GM19455 (cell line): ENCODE measurements at regions not wholly inside any gene's neighbourhood (a gene's known extent, or its start where the extent isn't known, plus 50 kb on each side); places are given as distances from the start of the nearest gene placed in this dataset.

Experiments
- ATAC-seq: cut with Tn5 transposase; IDR thresholded peaks from one replicate; pipeline ENCODE4 v1.9.1; 2021; ENCODE audit not compliant: unreplicated experiment

DNA sequence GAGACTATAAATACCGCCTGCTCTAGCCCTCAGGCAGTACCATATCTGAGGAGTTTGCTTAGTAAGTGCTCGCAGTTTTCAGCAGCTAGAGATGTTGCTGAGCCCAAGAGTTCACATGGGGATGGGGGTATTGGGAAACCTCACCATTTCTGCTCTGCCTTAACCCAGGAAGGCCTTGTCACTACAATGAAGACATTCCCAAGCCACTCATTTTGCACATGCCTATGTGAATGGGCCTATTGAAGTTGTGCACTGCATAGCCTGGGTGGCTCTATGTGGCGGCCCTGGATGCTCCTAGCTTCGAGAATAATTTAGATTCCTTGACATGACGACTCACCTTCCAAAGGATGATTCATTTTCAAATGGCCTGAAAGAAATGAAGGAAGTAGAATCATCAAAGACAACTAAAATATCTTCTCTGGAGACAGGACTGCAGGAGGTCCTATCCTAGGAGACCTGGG, 163.4 kb downstream of the ADAMTS15 start:
- ATAC-seq = no peak

DNA sequence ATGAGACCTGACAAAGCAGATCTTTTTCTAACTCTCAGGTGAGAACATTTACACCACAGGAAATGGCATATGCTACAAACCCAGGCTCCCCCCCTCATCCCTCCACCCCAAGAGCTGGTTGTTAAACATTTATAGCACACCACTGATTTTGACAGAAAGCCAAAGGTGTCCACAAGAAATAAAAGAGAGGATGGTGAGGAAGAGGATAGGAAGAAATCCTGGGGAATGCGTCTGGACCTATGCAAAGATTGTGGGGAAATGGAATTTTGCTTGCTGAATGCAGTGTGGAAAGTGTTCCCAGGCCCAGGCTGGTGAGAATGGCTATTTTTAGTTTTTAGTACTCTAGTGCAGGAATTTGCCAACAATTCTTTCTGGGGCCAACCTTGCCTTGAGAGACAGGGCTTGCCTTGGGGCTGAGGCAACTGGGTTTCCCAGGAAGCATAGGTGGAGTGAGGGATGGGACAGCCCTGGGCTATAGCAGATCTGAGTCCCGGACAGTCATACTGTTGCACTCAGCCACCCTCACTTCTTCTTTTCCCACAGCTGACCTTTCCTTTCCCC, 163.9 kb downstream of the ADAMTS15 start:
- no peak for ATAC-seq

DNA sequence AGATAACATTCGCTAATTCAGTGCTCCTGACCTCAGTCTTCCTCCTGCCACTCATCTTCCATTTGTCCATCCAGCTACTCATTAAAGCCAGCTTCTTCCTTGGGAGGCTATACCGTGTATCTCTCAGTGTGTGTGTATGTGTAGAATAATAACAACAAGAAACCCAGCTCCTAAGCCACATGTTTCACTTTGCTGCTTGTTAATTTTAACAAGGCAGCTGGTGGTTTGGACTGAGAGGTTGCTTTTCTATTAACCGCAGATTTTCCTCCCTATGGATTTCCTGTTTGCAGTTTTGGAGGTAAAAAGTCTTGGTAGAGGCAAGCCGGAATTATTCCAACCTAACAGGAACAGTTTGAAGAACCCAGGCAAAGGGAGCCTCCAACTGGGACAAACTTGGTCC, 165.0 kb downstream of the ADAMTS15 start:
- no peak for ATAC-seq

DNA sequence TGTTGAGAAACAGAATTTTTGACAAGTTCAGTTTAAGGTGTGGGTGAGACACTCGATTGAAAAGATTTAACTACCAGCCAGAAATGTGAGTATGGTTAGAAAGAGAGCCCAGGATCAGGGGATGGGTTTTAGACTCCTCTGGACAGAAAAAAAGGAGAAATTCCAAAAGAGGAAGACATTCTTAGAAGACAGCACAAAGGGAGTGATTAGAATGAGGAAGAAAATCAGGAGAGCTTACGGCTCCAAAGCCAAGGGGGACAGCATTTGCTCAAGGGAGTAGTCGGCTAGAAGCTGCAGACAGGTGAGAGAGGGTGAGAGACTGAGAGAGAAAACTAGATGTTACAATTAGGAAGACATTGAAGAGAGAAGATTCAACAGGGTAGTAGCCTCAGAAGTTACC, 166.1 kb downstream of the ADAMTS15 start:
- no peak for ATAC-seq

DNA sequence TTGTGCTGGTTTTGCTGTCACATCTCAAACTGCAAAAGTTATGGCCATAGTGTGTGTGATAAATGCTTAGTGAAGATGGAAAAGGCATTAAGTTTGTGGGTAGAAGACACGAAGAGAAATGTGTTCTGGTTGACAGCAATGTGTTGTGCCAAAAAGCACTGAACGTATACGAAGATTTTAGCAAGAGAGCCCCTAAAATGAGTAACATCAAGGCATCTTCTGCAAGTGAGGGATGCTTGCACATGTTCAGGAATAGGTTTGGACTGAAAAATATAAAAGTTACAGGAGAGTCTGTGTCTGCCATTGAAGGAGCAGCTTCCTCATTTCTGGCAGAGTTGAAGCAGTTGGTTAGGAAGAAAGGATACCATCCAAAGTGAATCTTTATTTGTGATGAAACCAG, 167.1 kb downstream of the ADAMTS15 start:
- no peak for ATAC-seq

DNA sequence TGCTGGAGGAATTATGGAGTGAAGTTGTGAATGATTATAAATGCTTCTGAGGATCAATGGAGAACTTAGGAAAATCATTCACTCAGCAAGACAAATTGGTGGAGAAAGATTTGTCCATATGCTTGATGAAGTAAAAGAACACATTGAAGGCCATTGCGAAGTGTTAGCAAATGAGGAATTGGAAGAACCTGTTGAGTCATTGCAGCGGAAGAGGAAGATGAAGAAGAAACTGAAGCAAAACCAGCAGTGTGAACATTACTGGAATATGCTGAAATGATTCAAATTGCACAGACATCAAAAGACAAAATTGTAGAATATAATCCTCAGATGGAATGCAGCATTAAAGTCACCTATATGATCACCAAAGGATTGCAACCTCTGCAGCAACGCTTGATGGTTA, 168.1 kb downstream of the ADAMTS15 start:
- ATAC-seq = no peak

DNA sequence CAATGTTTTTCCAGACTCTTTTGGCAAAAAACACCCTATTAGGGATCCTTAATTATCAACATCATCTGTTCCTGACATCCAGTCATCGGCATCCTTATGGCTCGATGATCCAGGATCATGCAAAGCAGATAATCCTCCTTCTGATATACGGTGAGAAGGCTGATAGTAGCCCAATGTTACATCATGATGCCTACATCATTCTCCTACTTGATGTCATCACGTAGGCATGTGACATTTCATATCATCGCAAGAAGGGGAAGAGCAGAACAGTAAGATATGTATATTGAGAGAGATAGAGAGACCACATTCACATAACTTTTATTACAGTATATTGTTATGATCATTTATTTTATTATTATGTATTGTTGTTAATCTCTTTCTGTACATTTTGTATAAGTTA, 168.6 kb downstream of the ADAMTS15 start:
- no peak for ATAC-seq

DNA sequence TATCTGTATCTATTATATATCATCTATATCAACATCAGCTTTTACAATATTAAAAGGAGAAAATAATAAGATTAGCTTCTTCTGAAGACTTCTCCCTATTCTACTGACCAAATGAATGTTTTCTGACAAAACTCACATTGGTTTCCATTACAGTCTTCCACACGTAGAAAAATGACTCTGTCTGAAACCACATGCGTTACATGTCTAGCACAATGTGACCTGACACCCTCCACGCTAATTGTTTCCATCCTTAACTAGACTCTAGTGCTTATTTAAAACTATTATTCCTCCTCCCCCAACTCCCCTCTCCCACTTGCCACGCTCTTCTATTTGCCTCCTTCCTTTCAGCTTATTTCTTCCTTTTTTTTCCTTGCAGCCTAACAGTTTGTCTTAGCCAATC, 172.1 kb downstream of the ADAMTS15 start:
- ATAC-seq = no peak

DNA sequence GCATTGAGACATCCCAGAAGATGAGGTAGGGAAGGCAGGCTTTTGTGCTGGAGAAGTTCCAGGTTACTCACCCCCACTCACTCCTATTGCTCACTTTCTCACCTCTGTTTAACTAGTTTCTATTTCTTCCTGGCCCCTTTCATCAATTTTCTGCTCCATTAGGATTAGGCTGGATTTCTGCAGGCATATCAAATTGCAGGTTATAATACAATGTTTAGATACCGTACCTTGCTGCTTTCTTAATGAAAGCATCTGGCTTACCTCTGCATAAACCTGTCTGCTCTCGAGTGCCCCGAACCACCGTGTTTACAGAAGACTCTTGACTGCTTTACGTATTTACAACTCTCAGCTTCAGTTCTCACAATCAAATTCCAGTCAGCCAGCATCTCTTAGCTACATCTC, 173.7 kb downstream of the ADAMTS15 start:
- ATAC-seq = no peak

DNA sequence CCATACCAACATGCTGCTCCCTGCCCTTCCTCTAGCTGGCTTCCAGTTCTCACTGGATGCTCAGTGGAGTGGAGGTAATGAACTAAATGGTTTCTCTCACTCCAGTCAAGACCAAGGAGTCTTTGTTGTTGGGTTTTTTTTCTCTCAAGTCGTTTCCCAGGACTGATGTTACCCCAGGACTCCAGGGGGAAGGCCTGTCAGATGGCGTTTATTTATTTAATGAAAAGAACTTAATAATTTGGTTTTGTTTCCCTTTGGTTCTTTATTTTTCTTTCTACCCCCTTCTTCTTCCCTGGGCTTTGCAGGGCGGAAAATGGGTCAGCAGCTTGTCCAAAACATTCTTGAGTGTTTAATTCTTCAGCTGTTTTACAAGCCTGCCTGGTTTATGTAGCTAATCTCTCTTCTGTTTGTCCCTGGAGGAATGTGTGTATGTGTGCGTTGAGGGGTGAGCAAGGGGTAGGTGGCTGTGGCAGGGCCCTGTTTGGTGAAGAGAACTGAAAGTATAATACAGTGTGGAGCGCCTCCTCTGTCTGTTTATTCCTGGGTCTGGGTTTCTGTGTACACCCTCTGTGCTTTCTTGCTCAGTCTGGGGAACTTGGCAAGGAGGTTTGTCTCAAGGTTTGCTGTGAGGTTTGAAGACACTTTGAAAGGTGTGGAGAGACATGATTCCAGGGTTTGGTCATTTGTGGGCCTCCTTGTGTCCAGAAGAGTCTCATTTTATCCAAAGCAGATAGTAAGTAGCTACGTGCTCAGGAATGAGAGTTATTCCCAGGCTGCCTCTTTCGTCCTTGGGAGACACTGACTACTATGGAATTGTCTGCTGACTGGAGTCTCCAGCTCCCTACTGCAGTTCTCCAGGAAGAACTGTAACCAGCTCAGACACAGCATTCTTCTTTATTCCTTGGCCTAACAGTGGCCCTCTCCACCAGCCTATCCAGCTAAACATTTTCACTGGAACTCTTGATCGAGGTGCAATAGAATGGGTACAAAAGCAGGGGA, 175.5 kb downstream of the ADAMTS15 start:
- no peak for ATAC-seq

DNA sequence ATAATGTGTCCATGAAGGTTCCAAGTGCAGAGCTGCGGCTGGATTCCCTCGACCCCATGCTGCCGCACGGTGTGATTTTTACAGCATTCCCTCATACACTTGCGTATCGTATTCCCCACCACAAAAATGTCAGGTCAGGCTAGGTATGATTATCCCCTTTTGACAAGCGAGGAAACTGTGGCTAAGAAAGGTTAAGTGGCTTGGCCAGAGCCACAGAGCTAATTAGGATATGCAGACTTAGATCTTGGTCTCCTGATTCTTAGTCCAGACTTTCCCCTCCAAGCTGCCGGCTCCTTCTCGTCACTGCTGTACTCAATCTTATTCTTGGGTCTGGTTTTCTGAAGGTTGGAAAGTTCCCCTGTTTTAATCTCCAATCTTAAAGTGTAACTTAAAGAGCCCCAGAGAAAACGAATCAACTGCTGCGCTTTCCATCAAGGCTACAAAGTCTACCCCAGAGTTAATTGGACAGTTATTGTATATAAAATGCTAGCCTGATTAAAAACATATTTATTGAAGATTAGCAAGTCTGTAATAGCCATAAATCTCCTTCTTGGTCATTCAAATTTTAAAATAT, 176.6 kb downstream of the ADAMTS15 start:
- no peak for ATAC-seq

DNA sequence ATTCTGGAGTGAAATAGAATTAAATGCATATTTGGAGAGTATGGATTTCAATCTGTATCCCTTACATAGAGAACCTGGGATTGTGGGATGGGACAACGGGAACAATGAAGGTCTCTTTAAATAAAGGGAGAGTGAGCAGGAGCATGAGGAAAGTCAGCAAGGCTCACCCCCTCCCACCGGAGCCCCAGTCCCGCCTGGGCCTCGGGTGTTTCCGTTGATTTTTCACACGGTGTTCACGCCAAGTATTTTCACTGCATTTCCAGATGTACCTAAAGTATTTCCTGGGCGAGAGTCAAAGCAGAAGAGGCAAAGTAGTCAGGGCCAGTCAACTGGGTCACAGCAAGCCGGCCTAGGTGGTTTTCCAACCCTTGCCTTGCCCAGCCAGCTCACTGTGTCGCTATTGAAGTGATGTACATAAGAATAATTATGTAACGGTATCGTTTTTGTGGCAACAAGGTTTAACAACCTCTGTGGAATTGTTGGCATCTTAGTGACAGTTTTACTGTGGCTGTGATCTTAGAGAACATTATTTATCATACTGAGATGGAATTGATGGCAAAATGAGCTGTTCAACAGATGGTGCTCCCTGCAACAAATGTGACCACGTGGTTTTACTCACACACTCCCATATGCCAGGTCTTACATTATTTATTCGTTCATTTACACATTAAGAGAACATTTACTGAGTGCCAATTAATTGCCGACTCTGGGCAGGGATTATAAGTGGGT, 177.3 kb downstream of the ADAMTS15 start:
- no peak for ATAC-seq

DNA sequence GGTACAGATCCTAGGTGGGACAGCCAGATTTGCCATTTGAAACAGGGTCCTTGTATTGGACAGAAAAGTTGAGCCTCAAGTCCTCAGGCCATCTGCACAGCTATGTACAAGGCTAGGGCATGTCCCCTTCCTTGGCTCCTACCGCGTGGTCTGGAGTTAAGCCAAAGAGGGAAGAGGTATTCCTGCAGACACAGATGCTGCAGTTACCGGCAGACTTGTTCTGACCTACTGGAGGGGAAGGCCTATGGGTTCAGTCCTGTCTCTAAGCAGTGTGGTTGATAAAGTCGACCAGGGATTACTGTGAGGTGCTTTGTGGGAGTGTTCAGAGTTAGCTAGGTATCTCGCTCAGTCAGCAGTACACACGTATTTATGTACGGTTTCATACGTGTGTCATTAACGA, 180.6 kb downstream of the ADAMTS15 start:
- no peak for ATAC-seq

DNA sequence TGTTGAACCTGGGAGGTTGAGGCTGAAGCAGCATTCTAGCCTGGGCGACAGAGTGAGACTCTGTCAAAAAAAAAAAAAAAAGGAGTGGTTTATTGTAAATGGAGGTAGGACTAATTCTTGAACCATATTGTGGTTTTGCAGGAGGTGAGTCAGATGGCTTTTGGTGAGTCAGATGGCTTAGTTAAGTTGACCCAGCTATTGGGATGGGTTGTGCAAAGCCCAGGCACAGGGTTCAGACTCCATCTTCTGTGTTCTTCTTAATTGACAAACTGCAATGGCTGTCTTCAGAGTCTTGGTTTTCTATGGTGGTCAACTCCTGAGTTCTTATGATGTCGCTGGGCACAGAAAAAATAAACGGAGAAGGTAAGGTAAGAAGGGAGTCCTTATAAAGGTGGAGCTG, 182.7 kb downstream of the ADAMTS15 start:
- ATAC-seq = no peak

DNA sequence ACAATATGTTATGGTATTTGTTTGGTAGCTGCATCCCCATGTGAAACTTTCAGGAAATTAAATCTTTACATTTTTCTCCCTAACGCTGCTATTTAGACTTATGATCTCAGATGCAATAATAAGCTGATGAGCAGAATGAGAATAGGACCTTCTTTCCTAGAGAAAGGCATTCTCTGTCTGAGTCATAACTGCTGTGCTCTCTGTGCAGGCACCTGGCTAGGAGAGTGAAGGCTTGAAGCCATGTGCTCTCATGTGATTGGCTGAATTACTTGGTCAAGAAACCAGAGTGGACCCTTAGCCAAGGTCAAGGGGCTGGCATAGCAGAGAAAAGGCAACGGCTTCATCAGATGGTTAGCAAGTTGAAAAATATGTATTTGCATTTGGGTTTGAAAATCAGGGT, 185.0 kb downstream of the ADAMTS15 start:
- ATAC-seq = no peak

DNA sequence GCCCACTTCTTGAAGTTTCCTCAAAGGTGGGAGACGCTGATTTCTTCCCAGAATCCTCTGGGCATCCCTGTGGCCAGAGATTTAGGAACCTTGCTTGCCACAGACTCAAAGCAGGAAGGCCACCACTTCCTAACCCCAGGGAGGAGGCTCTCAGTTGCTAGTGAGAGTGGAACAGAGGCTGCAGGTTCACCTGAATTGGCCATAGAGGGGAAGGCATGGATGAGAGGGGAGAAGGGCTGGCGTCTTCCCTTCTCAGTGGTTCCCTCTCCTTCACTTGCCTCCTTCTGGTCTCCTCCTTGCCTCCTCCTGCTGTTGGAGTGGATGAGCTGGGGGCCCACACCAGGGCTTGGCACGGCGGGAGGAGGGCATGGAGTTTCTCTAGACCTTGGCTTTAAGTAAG, 185.7 kb downstream of the ADAMTS15 start:
- ATAC-seq = no peak

DNA sequence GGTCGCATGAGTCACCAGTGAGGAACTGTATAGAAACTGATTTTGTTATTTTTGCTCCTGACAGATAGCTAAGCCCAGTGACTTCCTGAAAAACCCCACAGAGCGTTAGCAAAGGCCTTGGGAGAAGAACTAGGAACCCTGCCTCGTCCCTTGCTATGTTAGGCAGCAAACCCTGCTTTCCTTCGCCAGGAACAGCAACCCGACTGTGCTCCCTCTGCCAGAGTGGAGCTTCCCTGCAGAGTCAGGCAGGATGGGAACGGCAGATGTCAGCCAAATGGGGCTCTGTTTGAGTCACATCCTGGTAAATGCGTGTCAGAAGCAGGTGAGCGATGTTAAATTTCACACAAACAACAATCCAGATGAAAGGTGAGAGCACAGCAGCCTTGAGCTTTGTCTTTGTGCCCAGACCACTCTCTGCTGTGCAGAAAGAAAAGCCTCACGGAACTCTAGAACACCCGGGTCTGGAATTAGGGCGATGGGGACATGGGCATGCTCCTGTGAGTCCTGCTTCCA, 186.6 kb downstream of the ADAMTS15 start:
- ATAC-seq = no peak

DNA sequence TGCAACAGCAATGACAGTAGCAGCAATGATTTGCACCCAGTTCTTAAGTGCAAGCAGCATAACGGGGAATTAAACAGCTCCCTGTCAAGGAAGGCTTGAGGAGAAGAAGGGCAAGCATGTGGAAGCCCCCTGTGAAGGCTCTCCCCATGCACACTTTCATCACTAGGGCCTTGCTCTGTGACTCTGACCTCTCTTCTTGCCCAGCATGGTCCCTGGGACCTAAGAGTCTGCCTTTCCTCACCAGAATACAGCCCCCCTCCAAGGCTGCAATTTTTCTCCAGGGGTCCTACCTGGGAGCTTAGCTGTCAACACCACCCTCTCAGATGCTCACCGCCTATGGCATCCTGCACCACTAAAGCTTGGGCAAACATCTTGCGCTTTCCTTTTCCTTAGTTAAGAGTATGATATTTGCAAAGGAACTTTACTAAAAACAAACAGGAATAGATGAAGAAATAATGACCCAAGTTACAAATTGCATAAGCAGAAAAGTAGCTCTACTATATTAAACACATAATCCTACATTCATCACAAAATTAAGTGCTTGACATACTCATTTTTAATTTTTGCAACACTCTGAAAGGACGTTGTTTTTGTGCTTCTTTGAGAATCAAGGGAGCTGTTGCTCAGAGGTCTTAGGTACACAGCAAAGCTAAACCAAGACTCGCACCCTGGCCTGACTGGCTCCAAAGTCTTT, 187.6 kb downstream of the ADAMTS15 start:
- no peak for ATAC-seq

DNA sequence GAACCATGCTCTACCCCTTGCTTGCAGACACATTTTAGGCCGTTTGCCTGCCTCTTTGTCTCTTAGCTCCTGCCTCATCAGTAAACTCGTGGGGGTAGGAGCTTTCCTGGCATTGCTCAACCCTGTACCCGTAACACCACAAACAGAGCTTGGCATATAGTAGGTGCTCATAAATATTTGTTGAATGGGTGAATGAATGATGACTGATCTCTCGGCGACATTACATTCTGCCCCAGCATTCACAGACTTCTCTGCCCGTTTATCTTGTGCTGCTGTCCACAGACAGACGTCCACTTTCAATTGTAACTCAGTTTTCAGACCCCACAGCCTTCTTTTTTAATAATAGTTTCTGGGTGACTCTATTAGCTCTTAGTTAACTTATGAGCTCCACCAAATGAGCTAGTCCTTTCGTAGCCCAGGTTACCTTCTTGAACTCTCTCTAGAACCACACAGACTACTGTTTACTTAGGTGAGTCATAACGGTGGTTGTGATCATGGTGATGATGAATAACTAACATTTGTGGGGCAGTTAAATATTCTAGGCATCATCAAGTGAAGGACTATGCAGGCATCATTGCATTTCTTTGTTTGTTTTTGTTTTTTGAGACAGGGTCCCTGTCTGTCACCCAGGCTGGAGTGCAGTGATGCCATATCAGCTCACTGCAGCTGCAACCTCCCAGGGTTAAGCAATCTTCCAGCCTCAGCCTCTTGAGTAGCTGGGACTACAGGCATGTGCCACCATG, 188.4 kb downstream of the ADAMTS15 start:
- ATAC-seq = no peak

DNA sequence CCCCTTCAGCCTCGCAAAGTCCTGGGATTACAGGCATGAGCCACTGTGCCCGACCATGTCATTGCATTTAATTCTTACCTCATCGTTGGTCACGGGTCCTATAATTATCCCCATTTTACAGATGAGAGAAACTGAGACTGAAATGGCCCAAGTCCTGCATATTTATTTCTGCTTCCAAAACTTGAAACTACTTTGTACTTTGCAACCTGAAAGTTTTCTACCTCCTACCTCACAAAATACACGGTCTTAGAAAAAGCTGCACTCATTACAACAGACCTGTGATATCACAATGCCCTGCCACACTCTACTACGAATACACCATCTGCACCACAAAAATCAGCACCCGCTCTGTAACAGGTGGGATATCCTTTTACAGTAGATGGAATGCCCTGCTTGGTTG, 189.1 kb downstream of the ADAMTS15 start:
- no peak for ATAC-seq
